ENCODE measurements at regions not wholly inside any gene's neighbourhood (a gene's known extent, or its start where the extent isn't known, plus 50 kb on each side); places are given as distances from the start of the nearest gene placed in this dataset.

GRCh38 chr13:75945841-75946482, 309.8 kb downstream of the LMO7 start:
- DNase-seq, result no peak

GRCh38 chr13:75938811-75939560, 302.9 kb downstream of the LMO7 start:
- DNase-seq, result peak; percentile 11 to 19

- no peak for DNase-seq
These were observed 300.7 kb downstream of the LMO7 start for GRCh38 chr13:75936791-75937190.

- DNase-seq, result no peak
These were observed 299.7 kb downstream of the LMO7 start for GRCh38 chr13:75935805-75936204.

DNA sequence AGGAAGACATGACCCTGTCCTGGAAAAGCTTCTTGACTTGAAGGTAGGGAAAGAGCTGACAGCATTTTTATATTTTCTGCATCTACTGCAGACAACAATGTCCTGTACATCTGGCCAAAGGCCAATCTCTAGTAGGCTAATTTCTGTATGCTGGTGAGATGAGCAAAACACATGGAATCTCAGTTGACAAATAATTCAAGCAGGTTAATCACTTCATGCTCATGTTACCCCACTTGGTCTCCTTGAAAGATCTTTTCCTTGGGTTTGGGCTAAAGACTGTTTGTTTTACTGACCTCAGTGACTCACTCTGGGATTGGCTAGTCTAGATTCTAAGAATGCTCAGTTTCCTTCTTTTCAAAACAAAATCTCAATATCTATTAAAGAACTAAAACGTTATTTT, 298.8 kb downstream of the LMO7 start:
- no peak for DNase-seq

- no peak for DNase-seq
These were observed 296.5 kb downstream of the LMO7 start for GRCh38 chr13:75932636-75933035.

- no peak for DNase-seq
These were observed 295.0 kb downstream of the LMO7 start for GRCh38 chr13:75931116-75931515.

GRCh38 chr13:75929076-75929475, 292.9 kb downstream of the LMO7 start:
- DNase-seq, result no peak

GRCh38 chr13:75927183-75927669, 291.1 kb downstream of the LMO7 start:
- no peak for DNase-seq

DNA sequence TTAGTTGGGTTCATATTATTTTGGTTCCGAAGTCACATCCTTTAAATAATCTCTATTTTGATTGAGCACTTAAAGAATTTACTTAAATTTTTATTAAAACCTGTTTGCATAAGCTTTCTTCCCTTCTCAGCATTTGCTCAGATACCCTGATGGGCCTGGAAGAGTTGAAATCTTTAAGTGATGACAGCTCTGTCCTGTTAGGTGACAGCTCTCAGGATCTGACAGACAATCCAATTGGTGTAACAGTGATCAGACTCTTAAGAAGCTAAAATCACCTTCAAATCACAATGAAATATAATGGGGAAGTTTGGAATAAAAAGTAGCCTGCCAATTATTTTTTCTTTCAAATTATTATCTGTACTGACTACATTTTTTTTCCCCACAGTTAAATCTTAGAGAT, 284.4 kb downstream of the LMO7 start:
- no peak for DNase-seq

DNA sequence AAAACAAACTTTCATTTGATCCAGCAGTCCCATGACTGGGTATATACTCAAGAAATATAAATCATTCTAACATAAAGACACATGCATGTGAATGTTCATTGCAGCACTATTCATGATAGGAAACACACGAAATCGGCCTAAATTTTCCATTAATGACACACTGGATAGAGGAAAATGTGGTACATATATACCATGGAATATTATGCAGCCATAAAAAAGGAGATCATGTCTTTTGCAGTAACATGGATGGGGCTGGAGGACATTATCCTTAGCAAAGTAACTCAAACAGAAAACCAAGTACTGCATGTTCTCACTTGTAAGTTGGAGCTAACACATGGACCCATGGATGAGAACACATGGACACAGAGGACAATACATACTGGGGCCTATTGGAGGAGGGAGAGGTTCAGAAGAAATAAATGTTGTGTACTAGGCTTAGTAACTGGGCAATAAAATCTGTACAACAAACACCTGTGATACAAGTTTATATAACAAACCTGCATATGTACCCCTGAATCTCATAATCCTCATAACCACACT, 283.6 kb downstream of the LMO7 start:
- no peak for DNase-seq

DNA sequence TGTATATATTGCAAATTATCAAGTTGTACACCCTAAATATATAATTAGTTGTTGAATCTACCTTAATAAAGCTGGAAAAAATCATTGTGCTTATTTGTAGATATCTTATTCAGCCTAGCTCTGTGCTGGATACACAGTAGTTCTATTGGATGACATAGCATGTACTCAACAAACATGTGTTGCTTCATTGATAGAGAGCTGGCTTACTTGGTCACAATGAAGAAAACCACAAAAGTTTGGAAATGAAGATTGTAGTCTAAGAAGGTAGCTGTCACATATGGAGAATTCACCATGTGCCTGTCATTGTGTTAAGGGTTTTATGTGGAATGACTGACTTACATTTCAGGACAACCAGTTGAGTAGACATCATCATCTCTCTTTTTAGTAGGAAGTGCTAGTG, 278.9 kb downstream of the LMO7 start:
- no peak for DNase-seq

DNA sequence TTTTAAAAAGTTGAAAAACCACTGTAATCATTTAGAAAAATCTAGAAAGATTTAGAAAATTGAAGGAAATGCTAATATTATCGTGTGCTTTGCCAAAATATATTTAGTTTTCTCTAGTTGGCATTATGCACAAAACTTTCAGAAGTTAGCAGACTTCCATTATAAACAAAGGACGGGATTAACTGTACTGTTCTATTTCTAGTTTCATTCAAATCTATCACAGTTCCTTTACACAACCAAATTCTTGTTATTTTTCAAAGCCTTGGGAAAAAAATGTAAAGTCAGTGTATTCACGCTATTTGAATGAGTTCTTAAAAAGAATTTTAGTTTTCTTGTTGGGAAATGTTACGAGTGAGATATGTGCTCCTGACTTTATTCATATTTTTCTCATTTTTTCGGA, 277.8 kb downstream of the LMO7 start:
- DNase-seq, result no peak

GRCh38 chr13:75910591-75910990, 274.5 kb downstream of the LMO7 start:
- DNase-seq, result no peak
